ENCODE measurements at regions not wholly inside any gene's neighbourhood (a gene's known extent, or its start where the extent isn't known, plus 50 kb on each side); places are given as distances from the start of the nearest gene placed in this dataset.

DNA sequence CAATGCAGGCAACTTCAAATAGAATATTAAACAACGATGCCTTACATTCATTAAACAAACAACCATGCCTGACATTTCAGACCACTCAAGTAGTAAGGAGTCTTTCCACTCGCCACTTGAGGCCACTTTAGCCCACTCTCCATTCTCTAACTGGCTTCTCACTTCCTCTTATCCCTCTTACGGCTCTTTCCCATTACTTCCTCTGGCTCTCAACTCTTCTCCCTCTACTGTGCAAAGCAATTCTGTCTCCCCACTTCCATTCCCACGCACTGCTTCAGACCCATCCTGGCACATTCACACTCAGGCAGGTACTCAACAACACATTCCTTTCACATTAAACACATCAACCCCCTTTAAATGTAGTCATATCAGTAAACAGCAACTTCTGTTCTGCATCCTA lies 229.8 kb upstream of the IPO5 start:
- H3K9me3 ChIP-seq = no peaks in the 10 kb centered on the region
- no peak for DNase-seq
- no peak for TF ChIP-seq POLR2A (IDR thresholded peaks at IDR 0.05)
- TF ChIP-seq, protein P1, sequence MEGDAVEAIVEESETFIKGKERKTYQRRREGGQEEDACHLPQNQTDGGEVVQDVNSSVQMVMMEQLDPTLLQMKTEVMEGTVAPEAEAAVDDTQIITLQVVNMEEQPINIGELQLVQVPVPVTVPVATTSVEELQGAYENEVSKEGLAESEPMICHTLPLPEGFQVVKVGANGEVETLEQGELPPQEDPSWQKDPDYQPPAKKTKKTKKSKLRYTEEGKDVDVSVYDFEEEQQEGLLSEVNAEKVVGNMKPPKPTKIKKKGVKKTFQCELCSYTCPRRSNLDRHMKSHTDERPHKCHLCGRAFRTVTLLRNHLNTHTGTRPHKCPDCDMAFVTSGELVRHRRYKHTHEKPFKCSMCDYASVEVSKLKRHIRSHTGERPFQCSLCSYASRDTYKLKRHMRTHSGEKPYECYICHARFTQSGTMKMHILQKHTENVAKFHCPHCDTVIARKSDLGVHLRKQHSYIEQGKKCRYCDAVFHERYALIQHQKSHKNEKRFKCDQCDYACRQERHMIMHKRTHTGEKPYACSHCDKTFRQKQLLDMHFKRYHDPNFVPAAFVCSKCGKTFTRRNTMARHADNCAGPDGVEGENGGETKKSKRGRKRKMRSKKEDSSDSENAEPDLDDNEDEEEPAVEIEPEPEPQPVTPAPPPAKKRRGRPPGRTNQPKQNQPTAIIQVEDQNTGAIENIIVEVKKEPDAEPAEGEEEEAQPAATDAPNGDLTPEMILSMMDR (IDR thresholded peaks at IDR 0.05) = no peak
- H3K27ac ChIP-seq = no peak overlapping the region
- no peaks in the 10 kb centered on the region for H3K4me1 ChIP-seq
- no peak overlapping the region for H3K4me3 ChIP-seq
- H3K27me3 ChIP-seq = no peaks in the 10 kb centered on the region
- no peaks in the 10 kb centered on the region for H3K36me3 ChIP-seq

GRCh38 chr13:97724450-97724849 lies 229.0 kb upstream of the IPO5 start:
- DNase-seq = no peak
- Histone ChIP-seq H3K36me3 (no peaks in the 10 kb centered on the region), H3K9me3 (no peaks in the 10 kb centered on the region), H3K4me1 (no peaks in the 10 kb centered on the region), H3K27me3 (no peaks in the 10 kb centered on the region), H3K4me3 (no peak overlapping the region), H3K27ac (no peak overlapping the region)
- TF ChIP-seq, protein P1 (IDR thresholded peaks at IDR 0.05) = no peak
- TF ChIP-seq POLR2A (IDR thresholded peaks at IDR 0.05) = no peak

DNA sequence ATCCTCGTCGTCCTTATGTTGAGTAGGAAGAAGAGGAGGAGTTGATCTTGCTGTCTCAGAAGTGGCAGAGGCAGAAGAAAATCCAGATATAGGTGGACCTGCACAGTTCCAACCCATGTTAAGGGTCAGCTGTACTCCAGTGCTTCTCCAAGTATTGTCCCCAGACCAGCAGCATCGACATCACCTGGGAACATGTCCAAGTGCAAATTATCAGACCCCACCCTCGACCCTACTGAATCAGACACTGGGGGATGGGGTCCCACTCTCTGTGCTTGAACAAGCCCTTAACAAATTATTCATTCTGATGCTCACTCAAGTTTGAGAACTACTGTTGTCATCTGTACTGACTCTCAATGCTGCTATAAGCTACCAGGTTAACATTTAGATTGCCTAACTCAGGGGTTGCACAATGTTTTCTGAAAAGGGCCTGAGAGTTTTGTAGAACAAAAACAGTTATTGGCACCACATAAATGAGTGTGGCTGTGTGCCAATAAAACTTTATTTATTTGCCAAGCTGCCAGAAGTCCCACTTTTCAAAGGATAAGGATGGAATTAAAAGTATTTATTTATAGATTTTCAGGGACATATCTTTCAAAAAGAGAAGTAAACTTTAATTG lies 226.7 kb upstream of the IPO5 start:
- H3K4me1 ChIP-seq = no peaks in the 10 kb centered on the region
- H3K9me3 ChIP-seq = no peaks in the 10 kb centered on the region
- H3K4me3 ChIP-seq = no peak overlapping the region
- H3K36me3 ChIP-seq = no peaks in the 10 kb centered on the region
- TF ChIP-seq, protein P1 (IDR thresholded peaks at IDR 0.05) = no peak
- no peak for TF ChIP-seq POLR2A (IDR thresholded peaks at IDR 0.05)
- H3K27ac ChIP-seq = no peak overlapping the region
- no peak for DNase-seq
- no peaks in the 10 kb centered on the region for H3K27me3 ChIP-seq

DNA sequence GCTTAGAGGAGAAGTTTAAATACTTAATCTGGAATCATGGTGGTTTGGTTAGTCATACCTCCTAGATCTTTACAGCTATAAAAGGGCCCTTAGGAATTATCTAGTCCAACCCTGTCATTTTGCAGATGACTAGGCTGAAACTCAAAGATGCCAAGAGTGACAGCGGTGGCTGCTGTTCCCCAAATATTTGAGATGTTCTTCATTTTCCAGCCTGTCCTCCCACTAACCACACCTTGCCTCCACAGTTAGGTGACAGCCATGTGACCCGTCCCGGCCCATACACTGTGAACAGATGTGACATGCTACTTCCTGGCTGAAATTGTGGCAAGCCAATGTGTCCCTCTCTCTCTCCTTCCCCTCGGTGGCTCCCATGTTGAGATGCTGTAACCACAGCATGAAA lies 225.5 kb upstream of the IPO5 start:
- DNase-seq = no peak
- no peaks in the 10 kb centered on the region for H3K9me3 ChIP-seq
- TF ChIP-seq, protein P1 (IDR thresholded peaks at IDR 0.05) = no peak
- TF ChIP-seq POLR2A (IDR thresholded peaks at IDR 0.05) = no peak

DNA sequence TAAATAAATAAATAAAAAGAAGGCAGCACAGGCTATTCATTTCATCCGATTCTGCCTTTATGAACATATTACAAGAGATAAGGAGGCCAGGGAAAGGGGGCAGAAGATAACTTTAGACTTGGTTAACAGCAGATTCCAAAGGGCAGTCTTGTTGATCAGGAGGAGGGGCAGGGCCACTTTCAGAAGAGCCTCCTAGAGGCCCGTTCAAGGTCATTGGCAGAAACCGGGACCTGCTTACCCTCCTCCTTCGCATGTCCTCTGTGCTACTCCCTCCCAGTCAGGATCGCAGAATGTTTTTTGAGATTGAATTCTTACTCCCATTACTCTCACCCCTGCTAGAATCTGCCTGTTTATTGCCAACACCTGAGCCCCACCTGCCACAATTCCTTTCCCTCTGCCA lies 217.0 kb upstream of the IPO5 start:
- H3K9me3 ChIP-seq = no peaks in the 10 kb centered on the region
- no peak overlapping the region for H3K27ac ChIP-seq
- no peak for DNase-seq
- no peaks in the 10 kb centered on the region for H3K36me3 ChIP-seq
- no peaks in the 10 kb centered on the region for H3K4me1 ChIP-seq
- H3K27me3 ChIP-seq = no peaks in the 10 kb centered on the region
- TF ChIP-seq, protein P1 (IDR thresholded peaks at IDR 0.05) = no peak
- TF ChIP-seq POLR2A (IDR thresholded peaks at IDR 0.05) = no peak
- H3K4me3 ChIP-seq = no peak overlapping the region

More for the DNA sequence above, 225.5 kb upstream of the IPO5 start:
- Histone ChIP-seq H3K36me3 (no peaks in the 10 kb centered on the region), H3K27me3 (no peaks in the 10 kb centered on the region), H3K27ac (no peak overlapping the region), H3K4me3 (no peak overlapping the region), H3K4me1 (no peaks in the 10 kb centered on the region)

- no peak for TF ChIP-seq POLR2A (IDR thresholded peaks at IDR 0.05)
- TF ChIP-seq, protein P1 (IDR thresholded peaks at IDR 0.05) = no peak
- H3K36me3 ChIP-seq = no peaks in the 10 kb centered on the region
- no peak overlapping the region for H3K27ac ChIP-seq
- H3K9me3 ChIP-seq = no peaks in the 10 kb centered on the region
- H3K27me3 ChIP-seq = no peaks in the 10 kb centered on the region
- DNase-seq = no peak
- no peaks in the 10 kb centered on the region for H3K4me1 ChIP-seq
- no peak overlapping the region for H3K4me3 ChIP-seq
Measured at GRCh38 chr13:97742084-97742483, 211.4 kb upstream of the IPO5 start.
